ENCODE measurements at regions not wholly inside any gene's neighbourhood (a gene's known extent, or its start where the extent isn't known, plus 50 kb on each side); places are given as distances from the start of the nearest gene placed in this dataset.

GRCh38 chr6:22218410-22218809, 78.4 kb downstream of the PRL start:
- no peaks in the 10 kb centered on the region for H3K27me3 ChIP-seq (ENCODE audit: insufficient read depth, poor library complexity, severe bottlenecking)
- no peaks in the 10 kb centered on the region for H3K36me3 ChIP-seq (ENCODE audit: low read depth)
- no peak for TF ChIP-seq CTCF (IDR thresholded peaks at IDR 0.05; ENCODE audit: poor library complexity, severe bottlenecking)
- H3K9me3 ChIP-seq (ENCODE audit: severe bottlenecking), result no peaks in the 10 kb centered on the region
- no peak overlapping the region for H3K4me3 ChIP-seq (ENCODE audit: severe bottlenecking)
- H3K4me1 ChIP-seq (ENCODE audit: insufficient read depth, poor library complexity, severe bottlenecking), result peaks cover 16% of the 10 kb centered on the region
- ATAC-seq (ENCODE audit: low read depth), result no peak
- H3K27ac ChIP-seq (ENCODE audit: poor library complexity, severe bottlenecking), result no peak overlapping the region
- no peak for DNase-seq (ENCODE audit: low spot score)

GRCh38 chr6:22219925-22220324, 76.9 kb downstream of the PRL start:
- no peak overlapping the region for H3K4me3 ChIP-seq (ENCODE audit: severe bottlenecking)
- H3K9me3 ChIP-seq (ENCODE audit: severe bottlenecking), result no peaks in the 10 kb centered on the region
- no peak overlapping the region for H3K27ac ChIP-seq (ENCODE audit: poor library complexity, severe bottlenecking)
- ATAC-seq (ENCODE audit: low read depth) (no peak), DNase-seq (ENCODE audit: low spot score) (no peak)
- no peaks in the 10 kb centered on the region for H3K36me3 ChIP-seq (ENCODE audit: low read depth)
- peaks cover 16% of the 10 kb centered on the region for H3K4me1 ChIP-seq (ENCODE audit: insufficient read depth, poor library complexity, severe bottlenecking)
- no peaks in the 10 kb centered on the region for H3K27me3 ChIP-seq (ENCODE audit: insufficient read depth, poor library complexity, severe bottlenecking)
- no peak for TF ChIP-seq CTCF (IDR thresholded peaks at IDR 0.05; ENCODE audit: poor library complexity, severe bottlenecking)

- TF ChIP-seq CTCF (IDR thresholded peaks at IDR 0.05; ENCODE audit: poor library complexity, severe bottlenecking), result no peak
- H3K4me3 ChIP-seq (ENCODE audit: severe bottlenecking), result no peak overlapping the region
- DNase-seq (ENCODE audit: low spot score) (no peak), ATAC-seq (ENCODE audit: low read depth) (peak; percentile 77)
- no peaks in the 10 kb centered on the region for H3K27me3 ChIP-seq (ENCODE audit: insufficient read depth, poor library complexity, severe bottlenecking)
- peaks cover 16% of the 10 kb centered on the region for H3K4me1 ChIP-seq (ENCODE audit: insufficient read depth, poor library complexity, severe bottlenecking)
- H3K36me3 ChIP-seq (ENCODE audit: low read depth), result no peaks in the 10 kb centered on the region
- no peaks in the 10 kb centered on the region for H3K9me3 ChIP-seq (ENCODE audit: severe bottlenecking)
- H3K27ac ChIP-seq (ENCODE audit: poor library complexity, severe bottlenecking), result peak overlapping the region; percentile 72
Measured at GRCh38 chr6:22221211-22221610, 75.6 kb downstream of the PRL start.

- peaks cover 16% of the 10 kb centered on the region for H3K4me1 ChIP-seq (ENCODE audit: insufficient read depth, poor library complexity, severe bottlenecking)
- no peaks in the 10 kb centered on the region for H3K36me3 ChIP-seq (ENCODE audit: low read depth)
- H3K27ac ChIP-seq (ENCODE audit: poor library complexity, severe bottlenecking), result peak overlapping the region; percentile 72
- peak; percentile 97 for ATAC-seq (ENCODE audit: low read depth)
- no peak for DNase-seq (ENCODE audit: low spot score)
- no peaks in the 10 kb centered on the region for H3K27me3 ChIP-seq (ENCODE audit: insufficient read depth, poor library complexity, severe bottlenecking)
- no peak overlapping the region for H3K4me3 ChIP-seq (ENCODE audit: severe bottlenecking)
- no peak for TF ChIP-seq CTCF (IDR thresholded peaks at IDR 0.05; ENCODE audit: poor library complexity, severe bottlenecking)
- H3K9me3 ChIP-seq (ENCODE audit: severe bottlenecking), result no peaks in the 10 kb centered on the region
Measured at GRCh38 chr6:22221630-22222029, 75.2 kb downstream of the PRL start.

- ATAC-seq (ENCODE audit: low read depth), result no peak
- no peaks in the 10 kb centered on the region for H3K9me3 ChIP-seq (ENCODE audit: severe bottlenecking)
- no peaks in the 10 kb centered on the region for H3K36me3 ChIP-seq (ENCODE audit: low read depth)
- peak overlapping the region; percentile 72 for H3K27ac ChIP-seq (ENCODE audit: poor library complexity, severe bottlenecking)
- H3K4me1 ChIP-seq (ENCODE audit: insufficient read depth, poor library complexity, severe bottlenecking), result peaks cover 16% of the 10 kb centered on the region
- no peaks in the 10 kb centered on the region for H3K27me3 ChIP-seq (ENCODE audit: insufficient read depth, poor library complexity, severe bottlenecking)
- H3K4me3 ChIP-seq (ENCODE audit: severe bottlenecking), result no peak overlapping the region
- DNase-seq (ENCODE audit: low spot score), result no peak
- TF ChIP-seq CTCF (IDR thresholded peaks at IDR 0.05; ENCODE audit: poor library complexity, severe bottlenecking), result no peak
Measured at GRCh38 chr6:22222469-22222868, 74.4 kb downstream of the PRL start.

Data from RWPE2 (cell line).